HG03565 (cell line): ENCODE measurements at regions not wholly inside any gene's neighbourhood (a gene's known extent, or its start where the extent isn't known, plus 50 kb on each side); places are given as distances from the start of the nearest gene placed in this dataset.

Source experiments
- ATAC-seq: cut with Tn5 transposase; IDR thresholded peaks from one replicate; pipeline ENCODE4 v1.9.1; 2021; ENCODE audit warnings: mild to moderate bottlenecking, moderate library complexity; ENCODE audit not compliant: unreplicated experiment

DNA sequence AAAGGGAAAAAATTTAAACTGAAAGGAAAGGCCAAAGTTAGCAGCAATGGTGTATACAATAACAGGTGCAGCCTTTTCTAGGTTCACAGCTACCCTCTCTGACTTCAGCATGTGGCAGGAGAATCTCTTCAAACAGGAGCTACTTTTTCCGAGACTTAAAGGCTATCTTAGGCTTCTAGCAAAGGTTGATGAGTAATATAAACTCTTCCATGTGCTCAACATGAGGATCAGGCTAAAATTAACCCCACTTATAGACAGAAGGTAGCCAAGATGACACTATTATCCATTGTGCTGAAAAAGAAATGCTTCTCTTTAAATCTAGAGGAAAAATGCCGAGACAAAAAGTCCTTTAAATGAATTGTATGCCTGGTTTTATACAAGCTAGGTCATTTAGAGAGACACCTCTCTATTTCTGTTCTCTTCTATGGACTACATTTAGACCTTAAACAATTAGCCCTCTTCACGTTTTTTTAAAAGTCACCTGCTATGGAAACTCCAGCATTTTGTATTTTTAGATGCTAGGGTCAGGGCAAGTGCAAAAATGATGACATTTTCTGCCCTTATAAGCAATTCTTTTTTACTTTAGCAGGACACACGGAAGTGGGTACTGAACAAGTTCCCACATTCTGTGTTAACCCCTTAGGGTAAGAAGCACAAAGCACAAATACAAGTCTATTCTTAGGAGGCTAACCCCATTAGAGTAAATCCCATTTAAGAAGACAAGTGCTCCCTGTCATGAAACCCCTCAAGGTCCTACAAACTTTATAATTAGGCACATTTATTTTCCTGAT lies 216.8 kb upstream of the CITED2 start:
- ATAC-seq, result no peak

DNA sequence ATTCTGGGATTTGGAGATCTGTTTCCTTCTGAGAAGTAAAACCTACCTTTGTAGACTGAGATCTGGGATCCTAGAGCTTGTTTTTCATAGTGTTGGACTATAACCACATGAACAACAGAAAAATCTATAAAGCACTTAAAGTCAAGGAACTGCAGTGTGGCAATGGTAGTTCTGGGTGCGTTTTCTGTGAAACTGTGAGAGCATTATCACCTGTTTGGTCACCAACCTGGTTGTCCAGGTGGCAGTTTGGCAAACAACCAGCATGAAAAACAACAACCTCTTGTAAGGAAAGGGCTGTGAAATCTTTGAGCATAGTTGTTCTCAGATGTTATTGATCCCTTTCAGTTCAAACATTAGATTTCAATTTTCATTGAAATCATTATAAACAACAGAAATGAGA lies 215.8 kb upstream of the CITED2 start:
- no peak for ATAC-seq

DNA sequence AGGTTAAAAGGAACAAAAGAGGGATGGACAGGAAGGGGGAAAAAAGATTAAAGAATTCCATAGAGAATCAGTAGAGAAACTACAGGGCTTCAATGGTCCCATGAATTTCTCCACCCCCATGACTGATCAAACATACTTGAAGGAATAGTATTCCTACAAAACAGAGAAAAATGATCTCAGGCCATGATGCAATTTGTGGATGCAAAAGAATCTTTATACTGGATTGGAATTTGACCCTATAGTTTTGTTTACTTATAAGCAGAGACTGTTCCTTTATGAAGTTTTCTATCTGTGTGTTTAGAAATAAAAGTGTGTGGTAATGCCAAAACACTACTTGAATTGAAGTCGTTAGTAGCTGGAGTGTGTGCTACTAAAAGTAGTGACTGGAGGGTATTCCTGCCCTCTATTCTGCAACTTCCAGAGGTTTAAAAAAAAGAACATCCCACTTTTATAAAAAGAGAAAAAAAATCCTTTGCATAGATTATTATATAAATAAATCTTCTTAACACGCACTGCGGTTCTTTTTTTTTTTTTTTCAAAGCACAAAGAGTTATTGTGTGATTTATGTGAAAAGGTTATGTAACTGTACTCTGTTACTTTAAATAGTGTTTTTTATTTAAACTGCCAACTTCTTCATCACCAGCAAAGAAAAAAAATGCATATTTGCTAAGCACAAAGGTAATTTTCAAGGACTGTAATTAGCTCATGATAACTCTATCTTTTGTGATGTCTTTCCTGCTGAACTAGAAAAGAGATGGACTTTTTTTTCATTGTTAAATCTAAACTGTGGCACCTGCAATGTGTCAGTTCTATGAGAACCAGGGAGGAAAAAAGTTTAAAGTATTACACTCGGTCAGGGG lies 214.5 kb upstream of the CITED2 start:
- ATAC-seq, result no peak

DNA sequence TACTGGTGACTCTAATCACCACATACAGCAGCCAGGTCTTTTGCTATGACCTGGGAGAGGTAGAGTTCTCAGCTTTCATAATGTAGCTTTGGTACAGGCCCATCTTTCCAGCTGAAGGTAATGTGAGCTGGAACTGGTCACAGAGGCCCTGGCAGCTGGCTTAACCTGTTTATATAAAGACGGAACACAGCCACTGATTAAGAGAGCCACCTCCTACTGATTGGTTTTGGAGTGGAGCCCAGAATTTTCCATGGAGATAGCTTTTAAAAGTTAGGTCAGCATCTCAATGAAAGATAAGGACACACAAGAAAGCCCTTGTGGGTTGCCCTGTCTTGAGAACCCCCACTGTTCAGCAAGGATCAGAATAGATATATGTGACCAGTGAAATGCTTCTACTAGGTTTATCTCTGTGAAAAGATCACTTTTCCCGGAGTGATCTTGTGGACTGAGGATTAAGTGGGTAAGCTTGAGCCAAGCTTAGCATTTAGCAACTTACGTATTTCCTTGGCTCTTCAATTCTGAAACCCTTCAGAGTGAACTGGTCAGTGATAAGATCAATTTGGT lies 213.7 kb upstream of the CITED2 start:
- ATAC-seq, result no peak

DNA sequence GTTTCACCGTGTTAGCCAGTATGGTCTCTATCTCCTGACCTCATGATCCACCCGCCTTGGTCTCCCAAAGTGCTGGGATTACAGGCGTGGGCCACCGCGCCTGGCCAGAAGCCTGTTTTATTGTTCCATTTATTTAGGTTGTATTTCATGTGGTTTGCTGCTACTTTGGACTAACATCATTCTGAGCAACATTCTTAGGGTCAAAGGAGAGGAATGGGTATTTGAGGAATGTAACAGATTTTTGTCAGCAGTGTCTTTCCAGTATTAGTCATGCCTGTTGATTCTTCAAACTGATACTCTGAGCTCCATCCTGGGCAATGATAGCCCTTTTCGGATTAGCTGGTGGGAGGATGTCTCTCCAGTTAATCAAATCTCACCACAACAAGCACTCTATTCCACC lies 213.0 kb upstream of the CITED2 start:
- ATAC-seq, result no peak

DNA sequence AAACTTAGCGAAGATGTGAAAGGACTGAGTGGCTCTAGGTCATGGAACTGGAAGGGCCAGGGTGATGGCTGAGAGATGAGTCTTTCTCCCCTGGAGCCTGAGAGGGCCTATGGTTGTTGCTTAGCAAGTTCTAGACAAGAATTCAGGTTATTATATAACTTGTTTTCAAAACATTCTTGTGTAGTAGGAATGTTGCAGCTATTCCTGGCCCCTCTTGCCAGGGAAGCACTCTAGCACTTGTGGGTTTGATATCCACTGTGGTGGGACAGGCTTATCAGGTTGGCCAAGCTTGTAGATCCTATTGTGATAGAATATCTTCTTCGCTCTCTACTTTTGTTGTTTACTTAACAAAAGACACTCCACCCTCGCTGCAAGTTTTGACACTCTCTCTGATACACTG lies 211.8 kb upstream of the CITED2 start:
- ATAC-seq, result no peak

DNA sequence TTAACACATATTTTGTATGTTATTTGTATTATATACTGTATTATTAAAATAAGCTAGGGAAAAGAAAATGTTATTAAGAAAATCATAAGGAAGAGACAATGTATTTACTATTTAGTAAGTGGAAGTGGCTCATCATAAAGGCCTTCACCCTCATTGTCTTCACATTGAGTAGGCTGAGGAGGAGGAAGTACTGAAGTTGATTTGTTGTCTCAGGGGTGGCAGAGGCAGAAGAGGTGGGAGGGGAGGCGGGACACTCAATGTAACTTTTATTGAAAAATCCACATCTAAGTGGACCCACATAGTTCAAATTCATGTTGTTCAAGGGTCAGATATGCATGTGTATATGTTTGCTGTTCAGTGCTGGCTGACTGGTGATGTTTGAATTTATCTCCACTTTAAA lies 210.2 kb upstream of the CITED2 start:
- ATAC-seq, result no peak

DNA sequence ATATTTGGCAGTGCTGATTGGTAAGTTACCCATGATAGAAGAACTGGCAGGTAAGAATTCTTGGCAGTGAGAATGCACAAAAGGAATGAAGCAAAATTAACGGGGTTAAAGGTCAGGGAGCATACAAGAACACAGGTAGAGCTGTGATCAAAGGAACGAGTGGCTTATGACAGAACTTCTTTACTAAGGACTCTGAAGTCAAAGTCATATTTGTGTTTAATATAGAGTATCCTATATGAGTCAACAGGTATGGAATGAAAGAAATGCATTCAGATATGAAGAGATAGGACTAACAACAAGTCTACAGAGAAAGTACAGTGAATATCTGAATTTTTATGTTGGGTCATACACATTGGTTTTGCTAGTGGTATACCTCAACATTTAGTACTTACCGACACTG lies 209.0 kb upstream of the CITED2 start:
- ATAC-seq, result no peak

DNA sequence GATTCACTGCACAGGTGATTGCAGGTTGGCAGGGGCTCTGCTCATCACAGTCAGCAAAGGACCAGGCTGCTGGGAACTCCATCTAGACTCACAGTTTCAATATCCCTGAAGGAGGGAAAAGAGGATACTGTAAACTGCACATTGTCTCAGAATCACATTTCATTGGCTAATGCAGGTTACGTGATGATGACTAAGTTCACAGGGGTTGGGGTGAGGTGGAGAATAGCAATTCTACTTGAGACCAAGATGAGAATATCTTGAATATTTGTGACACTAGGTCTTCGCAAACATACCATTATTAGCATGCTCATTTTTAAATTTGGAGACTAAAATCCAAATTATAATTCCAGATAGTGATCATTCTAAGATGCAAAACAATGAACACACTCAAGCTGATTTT lies 208.5 kb upstream of the CITED2 start:
- no peak for ATAC-seq

DNA sequence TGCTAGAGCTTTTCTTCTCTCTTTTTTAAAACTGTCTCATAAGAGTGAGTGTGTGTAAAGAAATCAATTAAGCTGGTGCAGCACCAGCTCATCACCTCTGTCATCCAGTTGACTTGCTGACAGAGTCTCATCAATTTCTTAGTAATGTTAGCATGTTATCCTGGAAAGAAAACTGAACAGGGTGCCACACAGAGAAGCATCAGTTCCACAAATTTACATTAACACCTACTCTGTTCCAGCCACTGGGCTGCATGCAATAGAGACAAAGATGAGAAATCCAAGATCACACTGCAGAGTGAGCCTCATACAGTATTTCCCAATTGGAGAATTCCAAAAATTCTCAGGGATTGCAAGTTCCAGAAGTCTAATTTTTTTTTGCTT lies 207.0 kb upstream of the CITED2 start:
- no peak for ATAC-seq

DNA sequence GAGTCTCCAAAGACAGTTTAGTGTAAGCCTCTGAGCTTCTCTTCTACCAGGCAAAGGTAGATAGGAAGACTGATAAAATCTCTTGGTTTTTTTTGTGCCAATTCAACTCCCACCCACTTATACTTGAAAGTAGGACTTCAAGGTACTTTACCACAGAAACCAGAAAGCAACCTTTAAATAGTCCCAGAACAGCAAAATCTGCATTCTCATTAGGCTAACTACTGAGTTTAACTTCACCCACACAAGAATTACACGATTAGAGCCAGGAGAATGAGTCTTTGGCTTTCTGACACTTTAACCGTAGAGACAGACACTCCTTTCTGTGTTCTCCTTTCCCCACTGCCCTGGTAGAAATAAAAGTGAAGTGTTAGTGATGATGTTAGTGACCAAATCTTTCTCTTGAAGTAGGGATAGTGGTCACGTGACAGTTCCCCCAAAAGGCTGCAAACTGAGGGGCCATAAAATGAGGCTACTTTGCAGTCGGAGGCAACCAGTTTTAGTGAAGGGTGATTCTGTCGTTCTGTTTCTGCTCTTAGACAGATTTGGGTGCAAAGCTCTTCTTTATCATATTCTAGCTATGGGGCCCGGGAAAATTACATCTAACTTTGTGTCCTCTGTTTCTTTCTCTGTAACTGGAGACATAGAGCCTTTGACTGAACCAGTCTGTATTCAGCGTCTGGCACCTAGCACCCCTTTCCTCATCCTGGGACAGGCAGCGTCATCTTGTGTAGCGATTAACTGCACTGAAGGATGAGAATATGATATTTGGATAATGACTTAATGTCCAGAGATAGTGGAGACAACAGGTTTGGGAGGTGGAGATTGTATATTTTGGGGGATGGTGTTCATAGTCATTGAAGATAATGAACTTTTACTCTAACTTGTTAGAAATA lies 206.4 kb upstream of the CITED2 start:
- peak; percentile 94 for ATAC-seq

DNA sequence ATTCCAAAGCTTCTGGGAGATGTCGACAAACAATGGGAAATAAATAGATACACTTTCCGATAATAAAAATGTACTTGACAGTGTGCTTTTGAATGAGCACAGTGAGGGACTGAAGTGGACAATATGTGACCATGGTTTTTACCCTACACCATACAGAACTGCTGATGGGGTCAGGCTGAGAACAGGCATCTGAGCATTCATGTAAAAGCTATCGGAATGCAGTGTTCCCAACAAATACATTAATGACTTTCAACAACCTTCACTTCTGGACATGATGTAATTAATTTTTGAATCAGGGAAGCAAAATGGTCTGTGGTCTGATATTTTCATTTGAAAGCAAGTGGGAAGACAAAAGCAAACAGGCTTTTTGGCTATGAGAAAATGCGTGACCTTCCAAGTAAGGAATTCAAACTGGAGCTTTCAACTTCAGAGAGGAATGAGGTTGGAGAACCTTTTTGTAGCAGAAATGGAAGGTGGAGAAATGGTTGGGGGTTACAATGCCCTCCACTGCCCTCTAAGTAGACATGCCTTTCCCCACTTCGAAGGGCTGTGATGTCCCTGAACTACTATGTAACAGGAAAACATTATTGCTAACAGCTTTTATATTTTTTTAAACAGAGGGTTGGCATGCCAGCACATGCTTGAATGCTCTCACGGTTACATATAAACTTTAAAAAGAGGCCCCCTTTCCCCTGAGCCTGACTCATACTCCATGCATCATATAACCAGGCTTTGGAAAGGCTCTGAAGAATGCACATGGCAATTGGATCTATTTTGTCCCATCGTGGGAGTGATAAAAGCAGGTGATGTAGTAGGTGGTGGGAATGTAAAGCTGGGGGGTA lies 203.5 kb upstream of the CITED2 start:
- no peak for ATAC-seq

DNA sequence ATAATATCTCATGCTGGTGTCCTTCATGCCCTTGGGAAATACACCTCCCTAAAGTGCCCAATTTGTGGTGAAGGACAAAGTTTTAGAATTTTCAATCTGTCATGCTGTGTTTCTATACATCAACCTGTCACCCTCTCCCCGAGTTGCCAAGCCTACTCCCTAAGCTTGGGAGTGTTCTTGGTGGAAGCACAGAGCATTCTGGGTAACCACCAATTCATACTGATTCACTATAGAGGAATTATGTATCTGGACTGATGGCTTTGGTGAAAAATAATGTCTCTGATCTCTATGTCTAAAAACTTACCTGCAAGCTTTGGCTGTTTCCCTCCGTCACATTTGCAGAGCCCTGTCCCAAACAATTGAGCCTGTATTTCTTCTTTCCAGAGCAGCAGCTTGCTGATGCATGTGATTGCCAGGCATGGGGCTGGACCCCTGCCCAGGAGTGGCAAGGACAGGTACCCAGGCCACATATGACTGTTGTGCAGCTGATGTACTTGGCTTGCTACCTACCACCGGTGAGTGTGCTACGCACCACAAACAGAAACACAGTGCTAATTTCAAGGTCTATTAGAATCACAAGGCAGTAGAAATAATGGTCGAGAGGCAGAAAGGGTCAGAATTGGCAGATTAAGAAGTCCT lies 202.8 kb upstream of the CITED2 start:
- ATAC-seq, result no peak

DNA sequence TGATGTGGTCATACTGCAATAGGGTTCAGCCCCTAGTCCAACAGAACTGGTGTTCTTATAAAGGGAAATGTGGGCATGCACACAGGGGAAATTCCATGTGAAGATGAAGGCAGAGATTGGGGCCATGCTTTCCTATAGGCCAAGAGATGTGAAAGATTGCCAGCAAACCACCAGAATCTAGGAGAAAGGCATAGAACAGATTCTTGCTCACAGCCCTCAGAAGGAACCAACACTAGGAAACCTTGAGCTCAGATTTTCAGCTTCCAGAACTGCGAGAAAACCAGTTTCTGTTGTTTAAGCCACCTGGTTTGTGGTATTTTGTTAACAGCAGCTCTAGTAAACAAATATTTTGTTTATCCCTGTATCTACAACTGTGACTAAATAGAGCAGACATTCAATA lies 197.6 kb upstream of the CITED2 start:
- no peak for ATAC-seq

DNA sequence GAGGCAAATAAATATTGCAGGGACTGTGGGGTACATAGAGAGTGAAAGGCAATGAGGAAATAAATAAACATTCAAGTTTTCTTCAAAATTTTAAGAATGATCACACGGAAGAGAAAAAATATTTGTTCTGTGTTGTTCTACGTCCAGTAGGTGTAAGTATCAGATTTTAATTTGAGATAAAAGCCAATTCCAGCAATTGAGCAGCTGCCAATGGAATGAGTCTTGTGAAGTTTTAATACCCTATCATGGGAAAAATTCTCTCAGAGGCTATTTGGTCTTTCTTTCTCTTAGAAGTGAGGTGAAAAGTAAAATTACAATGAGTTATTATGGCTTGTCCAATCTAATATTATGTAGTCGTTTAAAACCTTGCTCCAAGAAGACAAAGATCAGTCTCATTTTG lies 195.7 kb upstream of the CITED2 start:
- ATAC-seq, result no peak

DNA sequence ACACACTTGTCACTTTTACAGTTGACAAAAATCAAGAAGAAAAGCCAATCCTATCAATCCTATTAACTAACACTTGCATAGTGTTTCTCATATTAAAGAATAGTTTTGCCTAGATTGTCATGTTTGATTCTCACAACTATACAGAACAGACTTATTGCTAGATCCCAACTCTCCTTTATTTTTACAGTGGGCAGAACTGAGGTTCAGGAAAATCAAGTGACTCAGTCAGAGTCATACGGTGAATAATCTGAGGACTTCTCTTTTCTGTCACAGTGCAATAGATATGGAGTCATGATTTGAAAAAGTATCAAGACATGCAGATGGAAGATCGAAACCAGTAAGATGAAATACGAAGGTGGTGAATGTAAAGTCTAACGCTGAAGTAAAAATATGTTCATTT lies 195.1 kb upstream of the CITED2 start:
- ATAC-seq, result no peak

DNA sequence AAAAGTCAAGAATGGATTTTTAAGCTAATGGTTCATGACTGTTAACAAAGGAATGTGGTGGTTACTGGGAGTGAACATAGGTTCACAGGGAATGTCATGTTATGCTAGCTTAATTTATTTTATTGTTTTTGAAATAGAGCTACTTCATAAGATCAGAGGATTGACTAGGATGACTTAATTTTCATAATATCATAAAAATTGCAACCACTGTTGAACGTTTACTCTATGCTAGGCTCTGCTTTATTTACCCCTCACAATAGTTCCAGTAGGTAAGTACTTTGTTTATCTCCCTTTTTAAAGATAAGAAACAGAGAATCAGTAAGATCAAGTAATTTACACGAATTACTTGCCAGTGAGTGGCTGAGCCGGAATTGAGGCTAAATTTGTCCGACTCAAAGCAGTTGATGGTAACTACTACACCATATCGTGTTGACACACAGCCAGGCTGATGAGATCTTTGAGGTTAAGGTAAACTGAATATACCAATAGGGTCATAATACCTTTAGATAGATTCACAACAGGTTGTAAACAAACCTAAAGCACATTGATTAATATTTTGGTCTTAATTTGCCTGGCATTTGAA lies 194.6 kb upstream of the CITED2 start:
- ATAC-seq, result no peak

DNA sequence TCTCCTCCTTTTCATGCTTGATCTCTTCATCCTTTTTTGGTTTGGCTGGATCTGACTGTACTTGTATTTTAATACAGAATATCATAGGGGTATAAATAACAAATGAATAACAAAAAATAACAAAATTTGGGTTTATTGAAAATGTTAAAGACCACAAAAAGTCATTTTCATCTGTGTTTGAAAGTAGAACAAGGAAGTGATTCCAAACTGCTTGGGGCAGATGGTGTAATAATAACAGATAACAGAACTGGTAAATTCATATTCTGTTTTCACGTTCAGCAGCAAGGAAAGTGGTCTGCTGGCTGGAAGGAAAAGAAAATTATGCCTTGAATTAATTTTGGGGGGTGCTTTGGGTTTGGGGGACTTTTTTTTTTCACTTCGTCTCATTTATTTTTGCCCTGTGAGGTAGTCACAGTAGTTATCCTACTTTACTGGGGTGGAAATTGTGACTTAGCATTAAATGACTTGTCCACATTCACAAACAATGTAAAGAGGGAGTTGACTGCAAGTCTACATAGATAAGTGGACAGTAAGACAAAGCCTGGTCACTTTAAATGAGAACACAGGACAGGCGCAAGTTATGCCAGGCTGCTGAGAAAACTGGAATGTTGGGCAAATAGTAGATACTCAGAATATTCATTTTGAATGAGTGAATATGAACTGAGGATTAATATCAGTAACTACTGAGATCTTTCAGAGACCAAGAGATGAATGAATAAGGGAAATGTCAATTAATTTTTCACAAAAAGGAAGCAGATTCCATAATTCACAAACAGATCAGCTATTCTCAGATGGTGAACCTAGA lies 193.9 kb upstream of the CITED2 start:
- no peak for ATAC-seq
